ENCODE measurements at regions not wholly inside any gene's neighbourhood (a gene's known extent, or its start where the extent isn't known, plus 50 kb on each side); places are given as distances from the start of the nearest gene placed in this dataset.
"Not testable (repeated sequence)": the region's sequence is repeated elsewhere in the genome, so short reads cannot be mapped to it uniquely, and the experiment has no call there.

GRCh38 chrX:46330513-46330912, 214.7 kb downstream of the ZNF674 start:
- H3K9me3 Mint-ChIP-seq = peaks cover 7% of the 10 kb centered on the region
- H3K4me3 Mint-ChIP-seq = no peak overlapping the region
- CTCF ChIA-PET = no interaction called here
- no peak for DNase-seq
- no peak overlapping the region for H3K27ac Mint-ChIP-seq
- peaks cover 2% of the 10 kb centered on the region for H3K36me3 Mint-ChIP-seq
- peaks cover 8% of the 10 kb centered on the region for H3K4me1 Mint-ChIP-seq
- no peaks in the 10 kb centered on the region for H3K27me3 Mint-ChIP-seq

- H3K4me1 Mint-ChIP-seq = peaks cover 12% of the 10 kb centered on the region
- H3K9me3 Mint-ChIP-seq = no peaks in the 10 kb centered on the region
- no peaks in the 10 kb centered on the region for H3K27me3 Mint-ChIP-seq
- DNase-seq = no peak
- CTCF ChIA-PET = no interaction called here
- no peak overlapping the region for H3K4me3 Mint-ChIP-seq
- no peak overlapping the region for H3K27ac Mint-ChIP-seq
- no peaks in the 10 kb centered on the region for H3K36me3 Mint-ChIP-seq
These were observed 217.1 kb downstream of the ZNF674 start for GRCh38 chrX:46328133-46328532.

GRCh38 chrX:46327566-46328115, 217.6 kb downstream of the ZNF674 start:
- no peaks in the 10 kb centered on the region for H3K36me3 Mint-ChIP-seq
- DNase-seq = no peak
- no peaks in the 10 kb centered on the region for H3K9me3 Mint-ChIP-seq
- CTCF ChIA-PET = no interaction called here
- H3K4me1 Mint-ChIP-seq = peaks cover 12% of the 10 kb centered on the region
- no peaks in the 10 kb centered on the region for H3K27me3 Mint-ChIP-seq
- H3K27ac Mint-ChIP-seq = no peak overlapping the region
- no peak overlapping the region for H3K4me3 Mint-ChIP-seq

- no peaks in the 10 kb centered on the region for H3K9me3 Mint-ChIP-seq
- H3K27me3 Mint-ChIP-seq = no peaks in the 10 kb centered on the region
- H3K36me3 Mint-ChIP-seq = no peaks in the 10 kb centered on the region
- H3K27ac Mint-ChIP-seq = no peak overlapping the region
- H3K4me1 Mint-ChIP-seq = peaks cover 18% of the 10 kb centered on the region
- no peak overlapping the region for H3K4me3 Mint-ChIP-seq
- DNase-seq = no peak
- CTCF ChIA-PET = no interaction called here
These were observed 219.1 kb downstream of the ZNF674 start for GRCh38 chrX:46326161-46326560.

GRCh38 chrX:46325312-46325877, 219.8 kb downstream of the ZNF674 start:
- DNase-seq = no peak
- Mint-ChIP-seq H3K4me3 (no peak overlapping the region), H3K9me3 (no peaks in the 10 kb centered on the region), H3K27me3 (no peaks in the 10 kb centered on the region), H3K36me3 (no peaks in the 10 kb centered on the region), H3K4me1 (peaks cover 26% of the 10 kb centered on the region), H3K27ac (no peak overlapping the region)
- CTCF ChIA-PET = no interaction called here

- no peak for DNase-seq
- Mint-ChIP-seq H3K27ac (no peak overlapping the region), H3K27me3 (no peaks in the 10 kb centered on the region), H3K4me3 (no peak overlapping the region), H3K9me3 (no peaks in the 10 kb centered on the region), H3K36me3 (no peaks in the 10 kb centered on the region), H3K4me1 (peaks cover 38% of the 10 kb centered on the region)
- CTCF ChIA-PET = no interaction called here
These were observed 221.1 kb downstream of the ZNF674 start for GRCh38 chrX:46324166-46324565.

GRCh38 chrX:46322929-46323328, 222.3 kb downstream of the ZNF674 start:
- H3K9me3 Mint-ChIP-seq, H3K36me3 Mint-ChIP-seq, CTCF ChIA-PET, DNase-seq, H3K4me3 Mint-ChIP-seq, H3K27me3 Mint-ChIP-seq, H3K27ac Mint-ChIP-seq: not testable (repeated sequence)
- peaks cover 39% of the 10 kb centered on the region for H3K4me1 Mint-ChIP-seq

- H3K27ac Mint-ChIP-seq = no peak overlapping the region
- CTCF ChIA-PET = no interaction called here
- no peaks in the 10 kb centered on the region for H3K27me3 Mint-ChIP-seq
- no peak for DNase-seq
- no peaks in the 10 kb centered on the region for H3K9me3 Mint-ChIP-seq
- H3K36me3 Mint-ChIP-seq = no peaks in the 10 kb centered on the region
- peaks cover 39% of the 10 kb centered on the region for H3K4me1 Mint-ChIP-seq
- no peak overlapping the region for H3K4me3 Mint-ChIP-seq
These were observed 223.5 kb downstream of the ZNF674 start for GRCh38 chrX:46321676-46322075.

GRCh38 chrX:46319750-46320149, 225.5 kb downstream of the ZNF674 start:
- peaks cover 30% of the 10 kb centered on the region for H3K4me1 Mint-ChIP-seq
- no peaks in the 10 kb centered on the region for H3K36me3 Mint-ChIP-seq
- H3K9me3 Mint-ChIP-seq = no peaks in the 10 kb centered on the region
- DNase-seq = no peak
- no peaks in the 10 kb centered on the region for H3K27me3 Mint-ChIP-seq
- no peak overlapping the region for H3K4me3 Mint-ChIP-seq
- peak overlapping the region; percentile 78 for H3K27ac Mint-ChIP-seq
- CTCF ChIA-PET = no interaction called here

- H3K27me3 Mint-ChIP-seq = no peaks in the 10 kb centered on the region
- no peak for DNase-seq
- H3K9me3 Mint-ChIP-seq = no peaks in the 10 kb centered on the region
- CTCF ChIA-PET = no interaction called here
- H3K4me3 Mint-ChIP-seq = no peak overlapping the region
- H3K4me1 Mint-ChIP-seq = peaks cover 28% of the 10 kb centered on the region
- no peaks in the 10 kb centered on the region for H3K36me3 Mint-ChIP-seq
- no peak overlapping the region for H3K27ac Mint-ChIP-seq
These were observed 226.7 kb downstream of the ZNF674 start for GRCh38 chrX:46318551-46318950.

GRCh38 chrX:46317163-46317562, 228.1 kb downstream of the ZNF674 start:
- H3K4me1 Mint-ChIP-seq = peaks cover 28% of the 10 kb centered on the region
- no peak for DNase-seq
- no peaks in the 10 kb centered on the region for H3K36me3 Mint-ChIP-seq
- no peaks in the 10 kb centered on the region for H3K9me3 Mint-ChIP-seq
- CTCF ChIA-PET = no interaction called here
- no peaks in the 10 kb centered on the region for H3K27me3 Mint-ChIP-seq
- H3K27ac Mint-ChIP-seq = no peak overlapping the region
- no peak overlapping the region for H3K4me3 Mint-ChIP-seq

- Mint-ChIP-seq H3K27me3 (no peaks in the 10 kb centered on the region), H3K4me1 (peaks cover 9% of the 10 kb centered on the region), H3K4me3 (no peak overlapping the region), H3K36me3 (no peaks in the 10 kb centered on the region), H3K27ac (no peak overlapping the region), H3K9me3 (no peaks in the 10 kb centered on the region)
- no peak for DNase-seq
- CTCF ChIA-PET = no interaction called here
These were observed 233.6 kb downstream of the ZNF674 start for GRCh38 chrX:46311581-46312120.

GRCh38 chrX:46310815-46311497, 234.3 kb downstream of the ZNF674 start:
- Mint-ChIP-seq H3K36me3 (no peaks in the 10 kb centered on the region), H3K27me3 (no peaks in the 10 kb centered on the region), H3K9me3 (peaks cover 3% of the 10 kb centered on the region), H3K27ac (no peak overlapping the region), H3K4me1 (peaks cover 9% of the 10 kb centered on the region), H3K4me3 (no peak overlapping the region)
- CTCF ChIA-PET = no interaction called here
- no peak for DNase-seq

GRCh38 chrX:46308110-46308509, 237.1 kb downstream of the ZNF674 start:
- H3K27ac Mint-ChIP-seq = no peak overlapping the region
- H3K9me3 Mint-ChIP-seq = peaks cover 10% of the 10 kb centered on the region
- H3K36me3 Mint-ChIP-seq = no peaks in the 10 kb centered on the region
- no peaks in the 10 kb centered on the region for H3K27me3 Mint-ChIP-seq
- DNase-seq = no peak
- CTCF ChIA-PET = no interaction called here
- no peak overlapping the region for H3K4me3 Mint-ChIP-seq
- H3K4me1 Mint-ChIP-seq = peaks cover 9% of the 10 kb centered on the region

GRCh38 chrX:46306103-46306502, 239.1 kb downstream of the ZNF674 start:
- no peaks in the 10 kb centered on the region for H3K27me3 Mint-ChIP-seq
- DNase-seq = no peak
- peaks cover 10% of the 10 kb centered on the region for H3K9me3 Mint-ChIP-seq
- H3K4me3 Mint-ChIP-seq = no peak overlapping the region
- H3K4me1 Mint-ChIP-seq = peaks cover 9% of the 10 kb centered on the region
- H3K36me3 Mint-ChIP-seq = no peaks in the 10 kb centered on the region
- CTCF ChIA-PET = no interaction called here
- no peak overlapping the region for H3K27ac Mint-ChIP-seq

Data from activated naive CD4-positive, alpha-beta T cell treated with anti-CD3 and anti-CD28 coated beads, Interleukin-2, amount 10 ng/mL, durations not matched to agents 7 days and 5 days (primary cell).